ENCODE measurements at regions not wholly inside any gene's neighbourhood (a gene's known extent, or its start where the extent isn't known, plus 50 kb on each side); places are given as distances from the start of the nearest gene placed in this dataset.

DNA sequence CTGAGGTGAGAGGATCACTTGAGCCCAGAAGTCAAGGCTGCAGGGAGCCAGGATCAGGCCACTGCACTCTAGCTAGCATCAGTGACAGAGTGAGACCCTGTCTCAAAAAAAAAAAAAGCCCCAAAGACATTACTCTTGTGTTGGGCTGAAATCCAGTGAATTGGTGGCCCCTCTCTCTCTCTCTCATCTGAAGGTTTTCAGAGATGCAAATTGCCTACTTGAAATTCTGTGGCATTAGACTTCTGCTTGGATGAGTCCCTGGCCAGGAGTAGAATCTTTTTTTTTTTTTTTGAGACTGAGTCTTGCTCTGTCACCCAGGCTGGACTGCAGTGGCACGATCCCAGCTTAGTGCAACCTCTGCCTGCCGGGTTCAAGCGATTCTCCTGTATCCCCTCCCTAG is 112.0 kb upstream of the ATF7IP start:
- no peak for DNase-seq (ENCODE audit: low read depth in 2 of 2)

- DNase-seq (ENCODE audit: low read depth in 2 of 2), result no peak
Measured at GRCh38 chr12:14254781-14255180, 110.7 kb upstream of the ATF7IP start.

DNA sequence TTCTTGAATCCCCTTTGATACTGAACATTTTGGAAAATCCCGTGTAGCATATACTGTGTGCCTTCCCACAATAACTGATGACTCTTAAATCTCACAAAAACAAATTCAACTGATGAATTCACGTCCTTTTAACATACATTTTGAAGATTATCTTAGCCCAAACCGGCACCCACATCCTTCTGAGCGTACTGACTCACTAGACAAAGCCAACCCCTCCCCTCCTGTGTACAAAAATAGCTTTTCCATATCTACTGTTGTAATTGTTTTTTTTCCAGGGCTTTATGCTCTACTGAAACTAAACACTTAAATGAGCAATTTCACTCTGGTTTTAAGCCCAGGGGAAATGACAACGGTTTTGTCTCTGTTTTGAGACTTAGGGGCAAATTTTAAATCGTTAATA is 109.4 kb upstream of the ATF7IP start:
- no peak for DNase-seq (ENCODE audit: low read depth in 2 of 2)

DNA sequence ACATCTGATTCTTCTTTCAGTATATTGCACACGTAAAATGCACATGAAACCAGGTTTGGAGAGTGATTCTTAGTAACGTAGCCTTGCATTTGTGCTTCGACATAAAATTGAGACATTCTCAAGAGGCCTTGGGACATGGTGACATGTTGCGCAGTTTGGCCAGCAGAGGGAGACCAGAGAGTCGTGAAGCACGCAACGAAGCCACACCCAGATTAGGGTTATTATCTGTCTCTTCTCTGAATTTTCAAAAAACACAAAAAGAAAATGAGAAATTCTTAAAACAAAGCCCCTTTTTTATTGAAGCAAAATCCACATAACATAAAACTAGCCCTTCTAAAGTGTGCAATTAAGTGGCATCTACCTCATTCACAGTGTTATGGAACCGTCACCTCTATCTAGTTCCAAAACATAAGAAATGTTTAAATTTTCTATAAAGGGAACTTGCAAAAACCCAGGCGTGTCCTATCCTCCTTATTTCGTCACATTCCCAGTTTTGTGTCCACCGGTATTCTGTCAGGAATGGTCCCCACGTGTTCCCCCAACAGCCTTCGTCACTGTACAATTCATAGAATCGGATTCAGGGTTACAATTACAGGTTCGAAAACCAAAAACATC is 108.8 kb upstream of the ATF7IP start:
- DNase-seq (ENCODE audit: low read depth in 2 of 2), result peak; percentile 32 to 45

GRCh38 chr12:14257303-14257733 is 108.2 kb upstream of the ATF7IP start:
- no peak for DNase-seq (ENCODE audit: low read depth in 2 of 2)

- peak; percentile 19 to 51 for DNase-seq (ENCODE audit: low read depth in 2 of 2)
Measured at GRCh38 chr12:14257734-14258574, 107.5 kb upstream of the ATF7IP start.

GRCh38 chr12:14258575-14258940 is 106.9 kb upstream of the ATF7IP start:
- DNase-seq (ENCODE audit: low read depth in 2 of 2), result no peak

DNA sequence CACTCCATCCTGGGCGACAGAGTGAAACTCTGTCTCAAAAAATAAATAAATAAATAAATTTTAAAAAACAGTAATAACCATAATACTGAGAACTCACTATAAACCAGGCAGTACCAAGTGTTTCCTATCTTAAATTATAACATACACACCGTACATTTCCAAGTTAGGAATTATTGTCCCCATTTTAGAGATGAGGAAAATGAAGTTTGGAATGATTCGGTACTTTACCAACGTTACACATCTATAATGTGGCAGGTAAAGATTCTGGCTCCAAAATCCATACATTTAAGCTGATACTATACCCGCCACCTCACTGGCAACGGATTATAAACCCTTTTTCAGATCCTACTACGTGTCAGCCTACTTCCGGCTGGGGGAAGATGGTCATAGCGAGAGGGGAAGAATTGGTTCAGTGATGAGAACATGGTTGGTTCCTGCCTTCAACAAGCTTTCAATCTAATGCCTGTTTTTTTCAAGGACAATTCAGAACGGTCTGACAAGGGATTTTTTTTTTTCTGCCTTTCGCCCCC is 105.9 kb upstream of the ATF7IP start:
- DNase-seq (ENCODE audit: low read depth in 2 of 2), result no peak

DNA sequence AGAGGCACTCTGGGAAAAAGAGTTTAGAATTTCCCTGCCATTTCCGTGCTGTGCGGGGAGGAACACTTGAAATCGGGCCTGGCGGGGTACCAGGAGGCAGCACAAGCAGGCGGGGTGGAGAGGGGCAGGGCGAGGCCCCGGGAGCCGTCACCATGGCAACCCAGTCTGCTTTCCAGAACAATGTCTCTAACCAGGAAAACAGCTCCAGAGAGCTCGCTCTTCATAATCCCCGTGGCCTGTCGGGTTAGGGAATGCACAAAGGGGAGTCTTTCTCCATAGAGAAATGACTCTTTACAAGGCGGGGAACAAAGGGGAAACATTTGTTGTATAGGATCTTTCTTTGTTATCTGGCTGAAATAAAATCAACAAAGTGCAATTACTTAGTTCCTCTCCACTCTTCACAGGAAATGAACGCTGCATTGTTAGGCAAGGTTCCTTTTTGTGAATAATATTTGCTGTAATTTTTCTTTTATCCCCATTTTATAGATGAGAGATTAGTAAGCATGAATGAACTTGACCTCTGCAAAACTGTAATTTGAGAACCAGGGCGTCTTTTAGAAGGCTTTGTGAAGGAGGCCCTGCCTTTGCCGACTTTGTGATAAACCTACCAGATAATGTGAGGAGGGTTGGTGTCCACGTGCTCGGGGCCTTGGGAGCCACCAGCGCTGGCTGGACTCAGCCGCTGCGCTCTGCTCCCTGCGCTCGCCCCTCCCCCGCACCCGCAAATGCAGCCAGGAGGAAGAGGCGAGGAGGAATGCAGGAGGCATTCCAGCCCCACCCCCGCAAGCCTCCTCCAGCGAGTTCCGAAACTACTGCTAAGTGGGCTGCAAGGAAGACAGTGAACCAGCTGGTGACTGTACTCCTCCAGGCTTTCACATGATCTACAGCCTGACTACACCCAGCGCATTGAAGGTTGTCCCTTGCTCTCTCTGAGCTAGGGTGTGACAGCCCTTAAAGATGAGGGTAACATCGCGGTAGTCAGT is 105.2 kb upstream of the ATF7IP start:
- DNase-seq (ENCODE audit: low read depth in 2 of 2), result no peak

DNA sequence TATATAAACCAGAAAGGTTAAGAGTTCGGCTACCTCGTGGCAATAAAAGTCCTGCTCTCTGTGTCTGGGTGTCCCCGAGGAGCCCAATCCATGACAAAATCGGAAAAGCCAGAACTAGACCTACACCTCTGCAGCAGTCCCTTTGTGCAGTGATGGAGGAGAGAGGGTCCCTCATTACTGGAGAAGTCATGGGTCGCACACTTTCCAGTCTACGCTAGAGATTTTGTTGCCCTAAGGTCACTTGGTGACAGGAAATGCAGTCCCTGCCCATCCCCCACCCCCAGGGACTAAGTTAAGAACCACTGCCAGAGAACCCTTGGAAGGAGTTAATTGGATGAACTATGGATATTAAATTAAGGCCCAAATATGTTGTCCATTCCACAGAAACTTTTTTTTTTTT is 104.4 kb upstream of the ATF7IP start:
- no peak for DNase-seq (ENCODE audit: low read depth in 2 of 2)

GRCh38 chr12:14261861-14262260 is 103.6 kb upstream of the ATF7IP start:
- DNase-seq (ENCODE audit: low read depth in 2 of 2), result no peak

GRCh38 chr12:14262771-14263511 is 102.5 kb upstream of the ATF7IP start:
- no peak for DNase-seq (ENCODE audit: low read depth in 2 of 2)

DNA sequence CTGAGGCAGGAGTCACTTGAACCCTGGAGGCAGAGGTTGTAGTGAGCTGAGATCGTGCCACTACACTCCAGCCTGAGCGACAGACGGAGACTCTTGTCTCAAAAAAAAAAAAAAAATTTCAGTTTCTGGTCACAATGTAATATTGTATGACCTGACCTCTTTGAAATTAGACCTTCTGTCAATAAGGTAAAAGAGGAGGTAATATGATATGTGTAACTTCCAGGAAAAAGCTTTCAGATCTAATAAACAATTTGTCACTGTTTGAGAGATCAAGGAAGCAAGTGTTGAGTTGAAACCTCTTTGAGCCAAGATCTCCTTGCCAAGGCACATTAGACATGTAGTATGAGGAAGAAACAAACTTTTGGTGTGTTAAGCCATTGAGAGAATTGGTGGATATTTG is 101.7 kb upstream of the ATF7IP start:
- DNase-seq (ENCODE audit: low read depth in 2 of 2), result no peak

DNA sequence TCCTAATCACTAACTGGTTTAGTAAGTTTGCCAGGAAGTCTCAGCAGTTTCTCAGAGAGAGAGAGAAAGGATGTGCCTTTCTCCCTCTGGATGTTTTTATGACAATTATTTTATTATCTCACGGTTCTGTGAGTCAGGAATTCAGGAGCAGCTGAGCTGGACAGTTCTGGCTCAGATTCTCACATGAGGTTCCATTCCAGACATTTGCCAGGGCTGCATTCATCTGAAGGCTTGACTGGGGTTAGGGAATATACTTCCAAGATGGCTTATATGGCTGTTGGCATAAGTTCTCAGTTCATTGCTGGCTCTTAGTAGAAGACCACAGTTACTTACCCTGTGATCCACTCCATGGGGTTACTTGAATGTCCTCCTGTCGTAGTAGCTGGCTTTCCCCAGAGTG is 101.2 kb upstream of the ATF7IP start:
- DNase-seq (ENCODE audit: low read depth in 2 of 2), result no peak

GRCh38 chr12:14264778-14265177 is 100.7 kb upstream of the ATF7IP start:
- no peak for DNase-seq (ENCODE audit: low read depth in 2 of 2)

GRCh38 chr12:14268120-14268515 is 97.4 kb upstream of the ATF7IP start:
- no peak for DNase-seq (ENCODE audit: low read depth in 2 of 2)

DNA sequence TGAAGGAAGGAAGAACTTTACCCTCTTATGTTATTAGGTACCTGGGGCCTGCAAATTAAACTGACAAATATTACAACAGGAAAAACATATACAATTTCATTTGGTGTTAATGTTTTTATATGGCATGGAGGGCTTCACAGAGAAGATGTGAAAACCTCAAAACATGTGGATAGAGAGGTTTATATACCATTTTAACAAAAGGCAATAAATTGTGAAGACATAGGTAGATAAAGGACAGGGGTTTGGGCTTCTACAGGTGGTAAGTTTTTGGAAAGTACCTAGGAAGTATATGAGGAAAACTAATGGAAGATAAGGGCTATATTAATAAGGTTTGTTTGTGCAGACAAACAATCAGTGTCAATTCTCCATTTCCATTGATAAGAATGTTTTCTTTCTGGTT is 95.1 kb upstream of the ATF7IP start:
- no peak for DNase-seq (ENCODE audit: low read depth in 2 of 2)

DNA sequence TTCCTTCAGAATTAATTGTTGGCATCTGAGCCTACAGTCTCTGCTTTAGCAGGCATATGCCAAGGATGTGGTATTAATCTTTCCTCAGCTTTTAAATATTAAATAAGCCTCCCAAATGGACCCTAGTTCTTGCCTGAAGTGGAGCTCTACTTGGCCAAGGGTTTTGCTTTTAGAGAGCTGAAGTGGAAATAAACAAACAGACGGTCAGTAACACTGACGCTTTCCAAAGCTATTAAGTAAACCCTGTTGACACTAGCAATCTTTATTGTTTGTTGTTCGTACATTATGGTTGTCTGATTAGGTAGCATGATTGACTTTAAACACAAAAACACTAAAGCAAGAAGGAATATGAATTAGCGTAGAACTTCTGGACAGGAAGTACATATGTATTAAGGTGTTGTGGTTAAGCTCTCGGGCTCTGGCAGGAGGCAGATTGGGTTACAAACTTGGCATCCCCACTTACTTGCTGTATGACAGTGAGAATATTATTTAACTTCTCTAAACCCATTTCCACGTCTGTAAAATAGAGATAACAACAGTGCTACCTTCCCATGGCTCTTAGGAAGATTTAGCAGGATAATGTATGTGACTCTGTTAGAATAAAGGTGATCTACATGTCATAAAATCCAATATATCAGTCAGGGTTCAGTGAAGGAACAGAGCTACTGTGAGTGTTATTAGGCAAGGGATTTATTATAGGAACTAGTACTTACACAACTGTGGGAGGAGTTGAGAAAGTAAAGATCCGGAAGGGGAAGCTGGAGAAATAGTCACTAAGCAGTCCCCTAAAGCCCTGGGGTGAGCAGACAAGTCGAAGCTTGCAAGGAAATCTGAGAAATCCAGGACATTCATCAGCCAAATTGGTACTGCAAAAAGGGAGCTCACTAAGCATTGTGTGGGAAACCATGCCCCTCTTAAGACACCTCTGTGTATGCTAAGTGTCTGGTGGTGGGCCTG is 92.2 kb upstream of the ATF7IP start:
- no peak for DNase-seq (ENCODE audit: low read depth in 2 of 2)

DNA sequence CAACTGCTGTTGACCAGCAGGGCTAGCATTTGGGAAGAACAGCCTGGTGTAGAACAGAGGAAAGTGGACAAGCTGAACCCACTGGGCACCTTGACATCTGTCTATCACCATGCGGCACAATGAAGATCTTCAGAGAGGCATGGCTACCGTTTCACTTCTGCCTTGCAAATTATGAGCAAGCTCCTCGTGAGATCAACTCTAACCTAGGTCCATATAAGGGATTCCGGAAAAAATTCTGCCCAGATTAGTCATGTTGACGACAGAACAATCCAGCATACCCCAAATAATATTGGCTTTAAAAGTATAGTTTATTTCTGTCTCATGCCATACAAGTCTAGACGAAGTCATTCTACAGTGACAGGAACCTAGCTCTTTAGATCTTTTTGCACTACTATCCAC is 91.6 kb upstream of the ATF7IP start:
- no peak for DNase-seq (ENCODE audit: low read depth in 2 of 2)

DNA sequence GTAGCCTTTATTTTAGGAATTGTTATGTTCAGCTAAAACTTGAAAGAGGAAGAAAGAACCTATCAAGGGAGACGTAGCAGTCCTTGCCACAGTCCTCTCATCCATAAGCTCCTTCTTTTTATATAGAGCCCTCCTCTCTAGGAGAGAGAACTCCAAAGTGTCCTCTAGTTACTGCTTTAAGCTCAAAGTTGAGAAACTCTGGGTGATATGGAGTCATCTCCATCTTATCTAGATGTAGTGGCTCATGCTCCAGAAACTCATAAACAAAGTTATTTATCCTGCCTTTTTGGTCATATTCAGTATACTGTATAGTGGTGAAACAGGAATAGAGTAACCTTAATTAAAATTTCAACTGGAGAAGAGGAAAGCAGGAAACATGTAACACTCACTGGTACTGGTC is 90.4 kb upstream of the ATF7IP start:
- no peak for DNase-seq (ENCODE audit: low read depth in 2 of 2)
